HepG2 (cell line): ENCODE measurements at regions not wholly inside any gene's neighbourhood (a gene's known extent, or its start where the extent isn't known, plus 50 kb on each side); places are given as distances from the start of the nearest gene placed in this dataset.

Experiments used
- ATAC-seq: fragments of 200-7000 bp; cut with Tn5 transposase; 3 replicates; pipeline ENCODE4 v1.9.1; 2020; ENCODE audit warnings: mild to moderate bottlenecking, moderate library complexity
- BruUV-seq: library from RNA; stranded (reverse); fragments of 400-500 nt; replicated peaks from 2 replicates; lab custom pipeline; 2021; lab: Mats Ljungman, UMichigan
- CTCF ChIA-PET: fragments of 300-600 bp; formaldehyde crosslinking; extraction: SDS; loops from one replicate; lab custom pipeline; 2021; ENCODE audit warnings: low total read pairs, inconsistent platforms, low intra/inter-chr PET ratio; lab: Yijun Ruan, JAX
- POLR2A ChIA-PET: fragments of 350-600 bp; sonication (Branson Sonifier 250); formaldehyde crosslinking; loops from one replicate; lab custom pipeline; 2020; ENCODE audit warnings: antibody characterized with exemption, inconsistent platforms; lab: Yijun Ruan, JAX
- DNase-seq: peaks from one replicate; pipeline ENCODE4 v3.0.0-alpha.2; 2015; ENCODE audit warnings: low spot score
- FAIRE-seq: peaks from 3 replicates; lab custom pipeline; 2011; peaks lifted over from hg19 to GRCh38; lab: Jason Lieb, UNC
- H2AFZ ChIP-seq: one replicate; pipeline ENCODE4 v1.6.1; 2011; ENCODE audit warnings: low read length, inconsistent platforms
- H3K27ac ChIP-seq: fragments of 300-600 bp; 3 replicates; pipeline ENCODE4 v1.8.0; 2011; ENCODE audit warnings: mixed run types, mild to moderate bottlenecking, mixed read lengths, low read length, inconsistent platforms; ENCODE audit not compliant: insufficient read depth; ENCODE audit errors: extremely low read length
- H3K27me3 ChIP-seq, 2 experiments: fragments of 200-600 bp in 1 of 2; 2 replicates in 1 of 2; 3 replicates in 1 of 2; pipeline versions ENCODE4 v1.6.0 to v1.8.0; 2011; ENCODE audit warnings: low read length in 2 of 2, mild to moderate bottlenecking in 2 of 2, moderate library complexity in 2 of 2, inconsistent platforms in 1 of 2; ENCODE audit not compliant: insufficient read depth in 2 of 2, control insufficient read depth in 1 of 2
- H3K36me3 ChIP-seq, 2 experiments: fragments of 200-600 bp in 1 of 2; replicated peaks in 1 of 2; 2 replicates in 1 of 2; 3 replicates in 1 of 2; pipeline versions ENCODE4 v1.5.1 to v1.8.0; 2011; ENCODE audit warnings: low read length in 2 of 2, inconsistent platforms in 1 of 2; ENCODE audit not compliant: insufficient read depth in 2 of 2, control insufficient read depth in 1 of 2
- H3K4me1 ChIP-seq: 2 replicates; pipeline ENCODE4 v1.5.1; 2012; ENCODE audit warnings: low read length, inconsistent platforms; ENCODE audit not compliant: insufficient read depth
- H3K4me2 ChIP-seq: 2 replicates; pipeline ENCODE4 v1.6.0; 2011; ENCODE audit warnings: low read depth, low read length, inconsistent platforms
- H3K4me3 ChIP-seq, 3 experiments: fragments of 200-600 bp in 1 of 3; sonication (generic), shearing (Covaris generic) in 1 of 3; replicated peaks in 1 of 3; 2 replicates each; pipeline ENCODE4 v1.5.1; 2011 to 2016; ENCODE audit warnings: low read length in 3 of 3, inconsistent platforms in 2 of 3, low read depth in 2 of 3, mild to moderate bottlenecking in 2 of 3, control low read depth in 1 of 3, mixed read lengths in 1 of 3; ENCODE audit not compliant: insufficient read depth in 1 of 3
- H3K79me2 ChIP-seq: one replicate; pipeline ENCODE4 v1.6.1; 2011; ENCODE audit warnings: low read length, inconsistent platforms; ENCODE audit not compliant: insufficient read depth
- H3K9ac ChIP-seq: 2 replicates; pipeline ENCODE4 v1.6.0; 2011; ENCODE audit warnings: mild to moderate bottlenecking, low read depth, low read length, inconsistent platforms; ENCODE audit not compliant: insufficient read depth
- H3K9me3 ChIP-seq: 2 replicates; pipeline ENCODE4 v1.5.1; 2012; ENCODE audit warnings: mild to moderate bottlenecking, low read length
- H4K20me1 ChIP-seq: 2 replicates; pipeline ENCODE4 v1.6.0; 2011; ENCODE audit warnings: inconsistent platforms, mild to moderate bottlenecking, low read length, moderate library complexity; ENCODE audit not compliant: insufficient read depth
- KLF9 ChIP-seq: IDR thresholded peaks from 2 replicates; pipeline ENCODE4 v1.6.1; 2016; ENCODE audit warnings: low read depth
- PAWR ChIP-seq: sonication (generic); formaldehyde crosslinking; IDR thresholded peaks from 2 replicates; pipeline ENCODE4 v1.4.0; 2020; ENCODE audit warnings: missing genetic modification reagents, mild to moderate bottlenecking, borderline replicate concordance
- RFXAP ChIP-seq: sonication (generic); formaldehyde crosslinking; IDR thresholded peaks from 2 replicates; pipeline ENCODE4 v1.4.0; 2020; ENCODE audit warnings: missing genetic modification reagents, borderline replicate concordance
- XRCC5 ChIP-seq: fragments of 200-400 bp; formaldehyde crosslinking; optimal IDR thresholded peaks from 2 replicates; pipeline ENCODE3; 2017; ENCODE audit warnings: mild to moderate bottlenecking, low read length
- ZNF343 ChIP-seq: sonication (generic); formaldehyde crosslinking; IDR thresholded peaks from 2 replicates; pipeline ENCODE4 v1.4.0; 2020; ENCODE audit warnings: mild to moderate bottlenecking, missing genetic modification reagents
- ZNF546 ChIP-seq: sonication (generic); formaldehyde crosslinking; conservative IDR thresholded peaks from 2 replicates; pipeline ENCODE4 v1.8.1; 2023; ENCODE audit warnings: mild to moderate bottlenecking, missing genetic modification reagents
- ZNF562 ChIP-seq: sonication (generic); formaldehyde crosslinking; IDR thresholded peaks from 2 replicates; pipeline ENCODE4 v1.8.0; 2022; ENCODE audit warnings: missing genetic modification reagents, borderline replicate concordance
- ZNF839 ChIP-seq: sonication (generic); formaldehyde crosslinking; IDR thresholded peaks from 2 replicates; pipeline ENCODE4 v1.4.0; 2020; ENCODE audit warnings: missing genetic modification reagents, mild to moderate bottlenecking, borderline replicate concordance
- WGBS: methylation state at CpG from one replicate; pipeline ENCODE4 v1.1.6; 2017; ENCODE audit warnings: low lambda C conversion rate; 5-methylcytosine and 5-hydroxymethylcytosine counted together
- in situ Hi-C: cut with HindIII; loops from 2 replicates; pipeline ENCODE4 v1.10.0; 2017; ENCODE audit warnings: low pct_unique_long_range_greater_than_20kb; ENCODE audit not compliant: extremely low pct_ligation_motif_present
- intact Hi-C: fragments of 100-400 bp; cut with micrococcal nuclease; formaldehyde crosslinking; loops from one replicate; pipeline ENCODE4 v1.10.0; 2022; ENCODE audit not compliant: unreplicated experiment
- TF ChIP-seq, protein P1 (sequence below): sonication (generic); formaldehyde crosslinking; conservative IDR thresholded peaks from 2 replicates; pipeline ENCODE4 v1.8.0; 2022; ENCODE audit warnings: missing genetic modification reagents
- TF ChIP-seq, protein P2 (sequence below): sonication (generic); IDR thresholded peaks from 2 replicates; pipeline ENCODE4 v1.6.1; 2016; ENCODE audit warnings: low read depth, borderline replicate concordance
- TF ChIP-seq, protein P3 (sequence below): sonication (generic); formaldehyde crosslinking; conservative IDR thresholded peaks from 2 replicates; pipeline ENCODE4 v1.8.0; 2022; ENCODE audit warnings: low read depth, missing genetic modification reagents

DNA sequence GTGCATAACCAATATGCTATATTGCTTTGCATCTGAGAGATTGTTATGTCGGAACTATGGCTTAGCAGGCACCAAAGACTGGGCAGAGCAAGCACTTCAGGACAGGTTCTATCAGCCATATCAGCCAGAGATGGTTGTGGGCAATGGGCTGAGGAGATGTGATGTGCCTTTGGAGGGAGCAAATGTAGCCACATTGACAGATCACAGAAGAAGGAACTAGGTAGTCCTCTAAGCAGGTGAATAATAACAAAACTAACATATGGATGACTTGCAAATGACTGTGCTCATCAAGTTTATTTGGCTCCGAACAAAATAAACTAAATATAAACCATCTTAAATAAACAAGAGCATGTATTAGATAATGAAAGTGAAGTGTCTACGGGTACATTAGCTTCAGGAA, 291.7 kb downstream of the RMST start:
- H3K79me2 ChIP-seq: no peaks in the 10 kb centered on the region
- 33% methylated on average over 3 of the region's 3 CpGs for WGBS
- no peaks in the 10 kb centered on the region for H4K20me1 ChIP-seq
- no peak overlapping the region for H3K4me3 ChIP-seq
- CTCF ChIA-PET: no interaction called here
- intact Hi-C loops: no loop called here
- no peak overlapping the region for H3K4me2 ChIP-seq
- FAIRE-seq: no peak
- H3K36me3 ChIP-seq: no peaks in the 10 kb centered on the region
- H2AFZ ChIP-seq: no peak overlapping the region
- DNase-seq: no peak
- BruUV-seq: no TSS peak
- peaks cover 6% of the 10 kb centered on the region; the same call in 1 of the 2 replicates for H3K4me1 ChIP-seq
- no peaks in the 10 kb centered on the region for H3K27me3 ChIP-seq
- TF ChIP-seq ZNF546 (CRISPR knock-in tag) (no peak), ZNF343 (CRISPR knock-in tag) (no peak), ZNF562 (CRISPR knock-in tag) (no peak), KLF9 (CRISPR knock-in tag) (no peak), RFXAP (CRISPR knock-in tag) (no peak), ZNF839 (CRISPR knock-in tag) (no peak), PAWR (CRISPR knock-in tag) (no peak), XRCC5 (no peak)
- TF ChIP-seq, protein P1, sequence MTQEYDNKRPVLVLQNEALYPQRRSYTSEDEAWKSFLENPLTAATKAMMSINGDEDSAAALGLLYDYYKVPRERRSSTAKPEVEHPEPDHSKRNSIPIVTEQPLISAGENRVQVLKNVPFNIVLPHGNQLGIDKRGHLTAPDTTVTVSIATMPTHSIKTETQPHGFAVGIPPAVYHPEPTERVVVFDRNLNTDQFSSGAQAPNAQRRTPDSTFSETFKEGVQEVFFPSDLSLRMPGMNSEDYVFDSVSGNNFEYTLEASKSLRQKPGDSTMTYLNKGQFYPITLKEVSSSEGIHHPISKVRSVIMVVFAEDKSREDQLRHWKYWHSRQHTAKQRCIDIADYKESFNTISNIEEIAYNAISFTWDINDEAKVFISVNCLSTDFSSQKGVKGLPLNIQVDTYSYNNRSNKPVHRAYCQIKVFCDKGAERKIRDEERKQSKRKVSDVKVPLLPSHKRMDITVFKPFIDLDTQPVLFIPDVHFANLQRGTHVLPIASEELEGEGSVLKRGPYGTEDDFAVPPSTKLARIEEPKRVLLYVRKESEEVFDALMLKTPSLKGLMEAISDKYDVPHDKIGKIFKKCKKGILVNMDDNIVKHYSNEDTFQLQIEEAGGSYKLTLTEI (CRISPR knock-in tag): no peak
- TF ChIP-seq, protein P2, sequence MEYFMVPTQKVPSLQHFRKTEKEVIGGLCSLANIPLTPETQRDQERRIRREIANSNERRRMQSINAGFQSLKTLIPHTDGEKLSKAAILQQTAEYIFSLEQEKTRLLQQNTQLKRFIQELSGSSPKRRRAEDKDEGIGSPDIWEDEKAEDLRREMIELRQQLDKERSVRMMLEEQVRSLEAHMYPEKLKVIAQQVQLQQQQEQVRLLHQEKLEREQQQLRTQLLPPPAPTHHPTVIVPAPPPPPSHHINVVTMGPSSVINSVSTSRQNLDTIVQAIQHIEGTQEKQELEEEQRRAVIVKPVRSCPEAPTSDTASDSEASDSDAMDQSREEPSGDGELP: no peak
- TF ChIP-seq, protein P3, sequence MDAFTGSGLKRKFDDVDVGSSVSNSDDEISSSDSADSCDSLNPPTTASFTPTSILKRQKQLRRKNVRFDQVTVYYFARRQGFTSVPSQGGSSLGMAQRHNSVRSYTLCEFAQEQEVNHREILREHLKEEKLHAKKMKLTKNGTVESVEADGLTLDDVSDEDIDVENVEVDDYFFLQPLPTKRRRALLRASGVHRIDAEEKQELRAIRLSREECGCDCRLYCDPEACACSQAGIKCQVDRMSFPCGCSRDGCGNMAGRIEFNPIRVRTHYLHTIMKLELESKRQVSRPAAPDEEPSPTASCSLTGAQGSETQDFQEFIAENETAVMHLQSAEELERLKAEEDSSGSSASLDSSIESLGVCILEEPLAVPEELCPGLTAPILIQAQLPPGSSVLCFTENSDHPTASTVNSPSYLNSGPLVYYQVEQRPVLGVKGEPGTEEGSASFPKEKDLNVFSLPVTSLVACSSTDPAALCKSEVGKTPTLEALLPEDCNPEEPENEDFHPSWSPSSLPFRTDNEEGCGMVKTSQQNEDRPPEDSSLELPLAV: no peak
- TF ChIP-seq, all 625 proteins: peak for 0
- Histone ChIP-seq H3K9ac (no peak overlapping the region), H3K27ac (no peak overlapping the region), H3K9me3 (no peaks in the 10 kb centered on the region)
- in situ Hi-C loops: no loop called here
- no peak for ATAC-seq
- POLR2A ChIA-PET: no interaction called here
